ENCODE measurements at regions not wholly inside any gene's neighbourhood (a gene's known extent, or its start where the extent isn't known, plus 50 kb on each side); places are given as distances from the start of the nearest gene placed in this dataset.

DNA sequence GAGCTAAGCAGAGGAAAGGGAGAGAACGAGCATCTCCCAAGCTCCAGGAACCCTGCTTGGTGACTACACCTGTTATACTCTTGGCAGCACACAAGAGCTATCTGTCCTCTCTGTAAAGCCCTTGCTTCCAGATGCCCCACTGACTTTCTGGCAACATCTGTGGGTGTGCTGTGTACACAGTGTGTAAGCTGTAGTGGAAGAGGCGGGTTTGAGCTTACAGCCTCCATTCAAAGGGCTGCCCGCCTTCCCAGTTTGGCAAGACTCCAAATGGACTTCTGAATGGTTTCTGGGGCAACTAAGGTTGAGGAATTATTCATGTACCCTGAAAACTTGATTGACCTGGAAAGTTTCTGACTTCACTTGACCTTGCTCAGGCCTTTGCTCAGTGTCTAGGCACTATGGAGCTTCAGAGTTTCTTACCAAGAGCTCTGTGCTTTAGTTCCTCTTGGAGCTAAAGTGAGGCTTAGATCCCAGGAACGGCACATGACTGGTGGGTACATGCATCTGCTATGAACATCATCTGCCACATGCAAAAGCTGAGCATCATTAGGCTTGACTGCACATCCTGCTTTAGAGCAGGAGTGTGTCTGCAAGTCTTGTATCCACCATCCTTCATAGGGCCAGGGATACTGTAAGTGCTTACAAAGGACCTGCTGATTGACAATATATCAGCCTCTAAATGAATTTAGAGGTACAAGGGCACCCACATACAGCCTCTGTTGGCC, 290.9 kb upstream of the SIX2 start:
- ATAC-seq: no peak
- no peaks in the 10 kb centered on the region for H3K27me3 ChIP-seq (ENCODE audit: control insufficient read depth, insufficient read depth)
- WGBS: 83% methylated on average over 4 of the region's 4 CpGs

DNA sequence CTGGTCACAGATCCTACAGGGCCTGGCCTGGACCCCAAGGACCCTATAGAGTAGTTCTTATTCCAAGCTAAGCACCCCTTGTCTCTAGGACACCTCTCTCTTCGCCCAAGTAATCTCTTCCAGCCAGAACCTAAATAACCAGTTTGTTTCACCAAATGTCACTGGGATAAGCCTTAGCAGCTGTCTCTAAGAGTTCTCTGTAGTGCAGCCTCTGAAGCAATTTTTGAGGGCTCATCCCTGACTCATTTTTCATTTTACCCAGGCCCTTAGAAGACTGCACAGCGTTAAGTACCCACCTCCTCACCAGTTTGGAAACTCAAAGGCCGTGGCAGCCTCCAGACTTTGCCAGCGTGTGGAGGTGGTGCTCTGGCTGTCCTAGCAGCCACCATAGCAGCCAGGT, 290.1 kb upstream of the SIX2 start:
- H3K4me1 ChIP-seq (ENCODE audit: control insufficient read depth, insufficient read depth, low read length): no peaks in the 10 kb centered on the region
- intact Hi-C loops (cut with DNase I): no loop called here
- no peak overlapping the region for H3K4me3 ChIP-seq (ENCODE audit: low read length)
- ATAC-seq: no peak
- WGBS: 82% methylated on average over 4 of the region's 4 CpGs
- no peaks in the 10 kb centered on the region for H3K9me3 ChIP-seq (ENCODE audit: control insufficient read depth, low read length)
- DNase-seq: no peak
- no peaks in the 10 kb centered on the region for H3K27me3 ChIP-seq (ENCODE audit: control insufficient read depth, insufficient read depth)
- no peak overlapping the region for H3K27ac ChIP-seq (ENCODE audit: low read length)

More for the DNA sequence above, 290.9 kb upstream of the SIX2 start:
- no peak overlapping the region for H3K27ac ChIP-seq (ENCODE audit: low read length)
- no peaks in the 10 kb centered on the region for H3K4me1 ChIP-seq (ENCODE audit: control insufficient read depth, insufficient read depth, low read length)
- DNase-seq: no peak
- H3K4me3 ChIP-seq (ENCODE audit: low read length): no peak overlapping the region
- H3K9me3 ChIP-seq (ENCODE audit: control insufficient read depth, low read length): no peaks in the 10 kb centered on the region
- intact Hi-C loops (cut with DNase I): no loop called here

DNA sequence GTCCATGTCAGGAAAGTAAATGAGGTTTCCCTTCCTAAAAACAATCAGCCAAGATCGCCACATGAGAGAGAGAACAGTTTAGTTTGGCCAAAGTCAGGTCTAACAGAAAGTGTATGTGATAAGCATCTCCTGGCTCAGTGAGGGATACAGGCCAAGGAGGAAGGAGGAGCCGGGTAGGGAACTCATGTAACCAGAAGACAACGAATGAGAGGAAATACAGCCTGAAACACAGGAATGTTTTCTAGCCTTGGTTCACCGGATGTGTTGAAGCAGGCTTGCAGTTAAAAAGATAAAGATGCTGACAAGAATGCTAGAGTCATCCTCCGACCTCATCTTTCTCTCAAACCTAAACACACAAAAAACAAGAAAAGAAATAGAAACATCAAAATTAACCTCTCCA, 283.9 kb upstream of the SIX2 start:
- Histone ChIP-seq H3K4me1 (ENCODE audit: control insufficient read depth, insufficient read depth, low read length) (no peaks in the 10 kb centered on the region), H3K27me3 (ENCODE audit: control insufficient read depth, insufficient read depth) (no peaks in the 10 kb centered on the region), H3K4me3 (ENCODE audit: low read length) (no peak overlapping the region), H3K27ac (ENCODE audit: low read length) (no peak overlapping the region), H3K9me3 (ENCODE audit: control insufficient read depth, low read length) (no peaks in the 10 kb centered on the region)
- intact Hi-C loops (cut with DNase I): no loop called here
- WGBS: 28% methylated on average over 5 of the region's 5 CpGs
- DNase-seq (no peak), ATAC-seq (no peak)

DNA sequence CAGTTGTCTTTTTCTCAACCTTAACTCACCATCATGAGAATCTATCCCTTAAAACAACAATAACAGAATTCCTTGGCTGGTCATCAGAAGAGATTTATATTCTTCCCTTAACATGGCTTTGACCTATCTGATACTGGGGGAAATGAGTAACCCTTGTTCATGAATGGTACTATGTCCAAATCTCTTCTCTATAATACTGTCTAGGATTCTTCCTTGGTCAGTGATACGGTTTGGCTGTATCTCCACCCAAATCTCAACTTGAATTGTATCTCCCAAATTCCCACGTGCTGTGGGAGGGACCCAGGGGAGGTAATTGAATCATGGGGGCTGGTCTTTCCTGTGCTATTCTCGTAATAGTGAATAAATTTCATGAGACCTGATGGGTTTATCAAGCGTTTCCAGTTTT, 282.0 kb upstream of the SIX2 start:
- no peaks in the 10 kb centered on the region for H3K9me3 ChIP-seq (ENCODE audit: control insufficient read depth, low read length)
- no peak overlapping the region for H3K4me3 ChIP-seq (ENCODE audit: low read length)
- no peaks in the 10 kb centered on the region for H3K4me1 ChIP-seq (ENCODE audit: control insufficient read depth, insufficient read depth, low read length)
- no peaks in the 10 kb centered on the region for H3K27me3 ChIP-seq (ENCODE audit: control insufficient read depth, insufficient read depth)
- no peak overlapping the region for H3K27ac ChIP-seq (ENCODE audit: low read length)
- DNase-seq (no peak), ATAC-seq (no peak)
- WGBS: 52% methylated on average over 4 of the region's 4 CpGs
- intact Hi-C loops (cut with DNase I): no loop called here

DNA sequence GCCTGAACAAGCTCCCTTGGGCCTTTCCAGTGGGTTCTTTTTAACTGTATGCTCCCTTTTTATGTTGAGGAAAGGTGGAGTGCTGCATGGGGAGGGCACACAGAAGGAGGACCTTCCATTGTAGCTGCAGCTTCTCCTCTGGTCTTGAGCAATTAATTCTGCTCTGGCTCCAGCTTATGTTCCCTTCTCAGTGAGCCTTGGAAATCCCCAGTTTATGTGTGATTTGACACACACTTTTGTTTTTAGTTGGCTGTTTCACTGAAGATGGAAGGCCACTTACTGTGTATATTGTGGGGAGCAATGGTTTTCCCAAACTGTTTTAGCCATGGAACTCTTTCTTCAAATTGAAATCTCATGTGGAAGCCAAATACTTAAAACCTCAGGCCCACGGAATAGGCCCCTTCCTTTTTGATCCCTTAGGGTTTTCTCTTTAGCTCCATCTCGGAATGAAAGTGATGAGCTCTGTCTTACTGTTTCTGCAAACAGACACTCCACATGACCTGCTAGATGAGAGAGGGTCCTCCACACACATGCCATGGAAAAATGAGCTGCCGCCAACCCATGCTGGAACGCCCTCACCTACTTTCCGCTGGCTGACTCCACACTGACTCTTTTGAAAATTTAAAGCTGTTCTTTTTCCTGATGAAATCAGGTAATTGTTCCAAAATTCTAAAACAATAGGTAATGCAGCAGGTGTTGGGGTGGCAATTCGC, 280.9 kb upstream of the SIX2 start:
- H3K4me3 ChIP-seq (ENCODE audit: low read length): no peak overlapping the region
- ATAC-seq (no peak), DNase-seq (no peak)
- no peaks in the 10 kb centered on the region for H3K27me3 ChIP-seq (ENCODE audit: control insufficient read depth, insufficient read depth)
- WGBS: 89% methylated on average over 6 of the region's 6 CpGs
- H3K9me3 ChIP-seq (ENCODE audit: control insufficient read depth, low read length): no peaks in the 10 kb centered on the region
- H3K4me1 ChIP-seq (ENCODE audit: control insufficient read depth, insufficient read depth, low read length): no peaks in the 10 kb centered on the region
- no peak overlapping the region for H3K27ac ChIP-seq (ENCODE audit: low read length)
- intact Hi-C loops (cut with DNase I): no loop called here

DNA sequence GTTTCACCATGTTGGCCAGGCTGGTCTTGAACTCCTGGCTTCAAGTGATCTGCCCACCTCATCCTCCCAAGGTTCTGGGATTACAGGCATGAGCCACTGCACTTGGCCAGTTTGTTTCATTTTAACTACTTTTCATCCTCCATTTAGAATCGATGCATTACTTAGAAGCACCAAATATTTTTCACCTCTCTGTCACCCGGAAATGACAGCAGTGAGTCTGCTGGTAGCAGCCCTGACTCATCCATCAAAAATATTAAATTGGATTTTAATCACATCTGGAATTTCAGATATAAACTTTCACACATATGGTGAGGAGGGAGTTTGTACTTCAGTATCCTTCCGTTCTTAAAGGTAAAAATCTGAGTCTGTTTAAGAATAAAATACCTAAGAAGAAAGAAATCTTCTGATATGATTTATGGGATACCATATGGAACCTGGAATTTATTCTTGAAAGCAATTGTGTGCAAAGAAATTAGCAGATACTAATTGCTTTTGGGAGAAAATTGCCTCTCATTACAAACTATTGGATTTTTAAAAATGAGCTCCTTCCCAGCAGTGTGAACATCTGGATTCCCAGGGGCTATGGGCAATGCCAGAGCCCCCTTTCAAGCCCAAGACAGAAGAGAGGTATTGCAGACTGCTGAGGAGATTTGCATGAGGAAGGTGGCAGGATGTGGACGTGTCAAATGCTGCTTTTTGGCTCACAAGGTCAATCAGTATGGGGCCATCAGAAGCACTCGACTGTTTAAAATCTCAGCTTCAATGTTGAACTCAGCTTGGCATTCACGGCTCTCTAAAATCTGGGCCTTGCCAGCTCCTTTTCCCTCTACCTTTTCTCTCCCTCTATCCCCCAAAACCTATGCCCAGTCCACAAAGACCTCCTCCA, 279.5 kb upstream of the SIX2 start:
- no peak overlapping the region for H3K27ac ChIP-seq (ENCODE audit: low read length)
- H3K27me3 ChIP-seq (ENCODE audit: control insufficient read depth, insufficient read depth): no peaks in the 10 kb centered on the region
- intact Hi-C loops (cut with DNase I): no loop called here
- H3K4me3 ChIP-seq (ENCODE audit: low read length): no peak overlapping the region
- ATAC-seq (no peak), DNase-seq (no peak)
- no peaks in the 10 kb centered on the region for H3K4me1 ChIP-seq (ENCODE audit: control insufficient read depth, insufficient read depth, low read length)
- no peaks in the 10 kb centered on the region for H3K9me3 ChIP-seq (ENCODE audit: control insufficient read depth, low read length)
- WGBS: 83% methylated on average over 6 of the region's 6 CpGs

DNA sequence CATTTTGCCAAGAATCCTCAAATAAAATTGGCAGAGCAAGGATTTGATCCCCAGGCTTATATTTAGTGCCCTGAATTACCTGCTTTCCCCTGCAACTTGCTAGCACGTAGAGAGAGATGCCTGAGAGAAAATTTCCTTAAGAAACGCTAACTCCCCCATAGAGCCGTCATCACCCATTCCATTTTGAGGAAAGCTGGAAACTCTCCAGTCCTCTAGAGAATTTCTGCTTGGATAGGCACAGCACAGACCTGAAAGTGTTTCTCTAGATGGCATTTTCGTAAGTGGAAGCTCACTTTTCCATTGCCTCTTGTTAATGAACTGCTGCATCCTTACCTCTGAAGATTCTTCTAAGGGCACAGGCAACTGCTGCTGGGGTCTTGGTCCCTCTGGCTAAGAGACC, 277.8 kb upstream of the SIX2 start:
- Histone ChIP-seq H3K27ac (ENCODE audit: low read length) (no peak overlapping the region), H3K4me3 (ENCODE audit: low read length) (no peak overlapping the region), H3K4me1 (ENCODE audit: control insufficient read depth, insufficient read depth, low read length) (no peaks in the 10 kb centered on the region), H3K9me3 (ENCODE audit: control insufficient read depth, low read length) (no peaks in the 10 kb centered on the region), H3K27me3 (ENCODE audit: control insufficient read depth, insufficient read depth) (no peaks in the 10 kb centered on the region)
- 62% methylated on average over 4 of the region's 4 CpGs for WGBS
- intact Hi-C loops (cut with DNase I): no loop called here
- ATAC-seq (no peak), DNase-seq (no peak)

DNA sequence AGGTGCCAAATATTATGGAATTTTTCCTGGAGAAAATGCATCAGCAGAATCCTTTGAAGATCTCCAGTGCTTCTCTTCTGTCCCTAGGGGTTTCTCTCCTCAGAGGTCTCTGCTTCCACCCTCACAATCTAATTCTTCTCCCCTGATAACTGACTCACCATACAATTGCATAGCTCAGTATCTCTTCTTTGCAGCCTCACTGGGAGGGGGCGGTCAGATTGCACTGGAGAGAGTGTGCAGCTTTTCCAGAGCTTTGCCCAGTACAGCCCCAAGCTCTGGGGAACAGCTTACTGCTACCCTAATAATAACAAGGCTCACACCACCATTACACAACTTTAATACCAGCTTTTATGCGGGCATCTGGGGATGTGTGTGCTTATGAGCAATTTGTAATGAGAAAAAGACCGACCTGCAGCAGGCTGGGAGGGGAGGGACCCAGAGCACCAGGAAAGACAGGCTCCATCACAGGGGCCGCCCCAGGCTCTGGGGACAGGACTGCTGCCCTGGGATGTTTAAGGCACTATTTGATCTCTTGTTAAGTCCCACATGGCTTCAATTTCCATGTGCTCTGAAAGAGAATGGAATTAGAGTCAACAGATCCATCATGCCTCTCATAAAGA, 276.6 kb upstream of the SIX2 start:
- H3K9me3 ChIP-seq (ENCODE audit: control insufficient read depth, low read length): no peaks in the 10 kb centered on the region
- intact Hi-C loops (cut with DNase I): no loop called here
- WGBS: 81% methylated on average over 4 of the region's 4 CpGs
- H3K4me1 ChIP-seq (ENCODE audit: control insufficient read depth, insufficient read depth, low read length): no peaks in the 10 kb centered on the region
- ATAC-seq: no peak
- no peak for DNase-seq
- no peak overlapping the region for H3K4me3 ChIP-seq (ENCODE audit: low read length)
- H3K27me3 ChIP-seq (ENCODE audit: control insufficient read depth, insufficient read depth): no peaks in the 10 kb centered on the region
- no peak overlapping the region for H3K27ac ChIP-seq (ENCODE audit: low read length)

DNA sequence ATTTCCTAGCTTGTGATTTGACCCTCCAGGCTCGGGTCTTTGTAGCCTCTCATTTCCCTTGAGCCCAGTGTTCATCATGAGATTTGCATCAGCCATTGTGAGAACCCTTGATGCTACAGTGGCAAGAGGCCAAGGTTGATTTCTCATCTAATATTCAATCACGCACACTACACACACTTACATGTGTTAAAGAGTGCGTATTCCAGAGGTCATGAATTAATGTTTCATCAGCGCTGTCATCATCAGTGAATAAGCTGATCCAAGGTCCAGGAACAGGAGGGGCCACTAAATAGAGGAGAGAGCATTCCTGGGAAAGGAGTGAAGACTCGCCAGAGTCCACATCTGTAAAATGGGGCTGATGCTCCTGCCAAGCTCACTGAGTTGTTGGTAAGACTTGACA, 276.1 kb upstream of the SIX2 start:
- no peak overlapping the region for H3K27ac ChIP-seq (ENCODE audit: low read length)
- ATAC-seq (no peak), DNase-seq (no peak)

DNA sequence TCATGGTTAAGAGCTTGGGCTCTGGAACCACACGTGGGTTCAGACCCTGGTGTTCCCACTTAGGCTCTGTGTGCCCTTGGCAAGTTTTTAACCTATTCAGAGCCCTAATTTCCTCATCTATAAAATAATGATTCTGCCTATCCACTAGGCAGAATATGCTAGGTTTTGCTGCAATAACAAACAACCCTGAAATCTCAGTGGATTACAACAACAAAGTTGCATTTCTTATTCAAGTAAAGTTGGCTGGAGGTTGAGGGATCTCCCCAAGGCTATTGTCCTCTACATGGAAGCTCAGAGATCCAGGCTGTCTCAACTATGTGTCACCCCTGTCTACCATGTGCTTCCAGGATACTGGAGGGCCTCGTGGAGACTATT, 275.4 kb upstream of the SIX2 start:
- intact Hi-C loops (cut with DNase I): no loop called here

More for the DNA sequence above, 276.1 kb upstream of the SIX2 start:
- H3K27me3 ChIP-seq (ENCODE audit: control insufficient read depth, insufficient read depth): no peaks in the 10 kb centered on the region
- no peaks in the 10 kb centered on the region for H3K9me3 ChIP-seq (ENCODE audit: control insufficient read depth, low read length)
- H3K4me1 ChIP-seq (ENCODE audit: control insufficient read depth, insufficient read depth, low read length): no peaks in the 10 kb centered on the region
- intact Hi-C loops (cut with DNase I): no loop called here
- WGBS: 88% methylated on average over 5 of the region's 5 CpGs
- H3K4me3 ChIP-seq (ENCODE audit: low read length): no peak overlapping the region

More for the DNA sequence above, 275.4 kb upstream of the SIX2 start:
- H3K4me1 ChIP-seq (ENCODE audit: control insufficient read depth, insufficient read depth, low read length): no peaks in the 10 kb centered on the region
- no peak overlapping the region for H3K4me3 ChIP-seq (ENCODE audit: low read length)
- no peaks in the 10 kb centered on the region for H3K27me3 ChIP-seq (ENCODE audit: control insufficient read depth, insufficient read depth)
- H3K27ac ChIP-seq (ENCODE audit: low read length): no peak overlapping the region
- DNase-seq (no peak), ATAC-seq (no peak)
- no peaks in the 10 kb centered on the region for H3K9me3 ChIP-seq (ENCODE audit: control insufficient read depth, low read length)
- 77% methylated on average over 2 of the region's 2 CpGs for WGBS
